Thyroid gland (tissue), 4 donors: ENCODE measurements at regions not wholly inside any gene's neighbourhood (a gene's known extent, or its start where the extent isn't known, plus 50 kb on each side); places are given as distances from the start of the nearest gene placed in this dataset. TPM values are rescaled to one million over a fixed set of nuclear protein-coding genes. Genes with fewer than 3 reads are reported as not detected.

Experiments used
- DNase-seq, 2 donors: peaks; one replicate each; pipeline ENCODE4 v3.0.0-alpha.2; 2019
- H3K27ac ChIP-seq, 3 donors: fragments of 200-600 bp; sonication (generic); 1 replicate in 2 of 3; 2 replicates in 1 of 3; pipeline ENCODE4 v1.5.1; 2016 to 2019; ENCODE audit warnings: mild to moderate bottlenecking in 1 of 3, moderate library complexity in 1 of 3
- H3K27me3 ChIP-seq: fragments of 200-600 bp; sonication (generic); one replicate; pipeline ENCODE4 v1.5.1; 2019
- H3K36me3 ChIP-seq, 2 donors: fragments of 200-600 bp; sonication (generic); one replicate each; pipeline ENCODE4 v1.5.1; 2016 to 2019
- H3K4me1 ChIP-seq, 2 donors: fragments of 200-600 bp; sonication (generic); one replicate each; pipeline ENCODE4 v1.5.1; 2017 to 2019
- H3K4me3 ChIP-seq, 3 donors: fragments of 200-600 bp; sonication (generic); replicated peaks in 1 of 3; 1 replicate in 2 of 3; 2 replicates in 1 of 3; pipeline ENCODE4 v1.5.1; 2016; ENCODE audit warnings: mild to moderate bottlenecking in 1 of 3
- H3K9me3 ChIP-seq: fragments of 200-600 bp; sonication (generic); one replicate; pipeline ENCODE4 v1.5.1; 2017
- POLR2A ChIP-seq, 2 donors: fragments of 450-650 bp; IDR thresholded peaks; one replicate each; pipeline ENCODE4 v1.6.1; 2017; ENCODE audit warnings: antibody characterized with exemption in 2 of 2, mild to moderate bottlenecking in 2 of 2, moderate library complexity in 1 of 2
- WGBS, 2 donors: methylation state at CpG; one replicate each; pipeline ENCODE4 v1.1.5; 2017; 5-methylcytosine and 5-hydroxymethylcytosine counted together
- intact Hi-C: fragments of 100-400 bp; cut with DNase I; formaldehyde crosslinking; loops from one replicate; pipeline ENCODE4 v1.15.1; 2023
- small RNA-seq: library from RNA; depleted of rRNA; stranded (forward); fragments of <200 nt; gene quantifications from one replicate; pipeline ENCODE3, GENCODE V24; 2016
- TF ChIP-seq, protein P1 (sequence below), 6 experiments: fragments of 200-600 bp in 3 of 6; fragments of 450-650 bp in 3 of 6; sonication (generic) in 3 of 6; IDR thresholded peaks; one replicate each; pipeline ENCODE4 v1.5.1; 2016 to 2019; ENCODE audit warnings: antibody characterized with exemption in 6 of 6, mild to moderate bottlenecking in 2 of 6, inconsistent platforms in 1 of 6, moderate library complexity in 1 of 6

DNA sequence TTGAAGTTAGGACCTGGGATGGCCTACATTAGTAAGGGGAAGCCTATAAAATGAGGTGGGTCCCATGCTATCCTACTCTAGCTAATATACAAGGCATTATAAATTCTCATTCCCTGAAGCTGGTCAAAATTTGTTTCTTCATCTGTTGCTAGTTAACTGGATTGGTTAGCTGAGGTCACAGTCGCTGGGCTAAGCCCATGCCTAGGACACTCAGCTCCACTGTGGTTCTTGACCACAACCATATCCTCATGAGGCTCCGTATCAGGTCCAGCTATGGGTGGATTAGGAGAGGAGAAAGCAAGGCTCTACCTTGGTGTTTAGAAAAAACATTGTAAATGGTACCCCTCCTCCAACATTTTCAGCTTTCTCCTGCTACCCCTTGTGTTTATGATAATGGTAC is 52.8 kb upstream of the RAI14 start:
- intact Hi-C loops, result no loop called here
- 95 to 96% methylated on average over 2 of the region's 2 CpGs for WGBS, 2 donors

GRCh38 chr5:34604119-34604675 is 51.9 kb upstream of the RAI14 start:
- WGBS, 2 donors, result 56 to 87% methylated on average over 1 of the region's 1 CpG
- intact Hi-C loops, result no loop called here

More for the DNA sequence above, 52.8 kb upstream of the RAI14 start:
- Histone ChIP-seq H3K36me3 (no peaks in the 10 kb centered on the region), H3K27me3 (no peaks in the 10 kb centered on the region), H3K27ac (no peak overlapping the region), H3K9me3 (no peaks in the 10 kb centered on the region), H3K4me1 (peaks cover 0 to under 1% of the 10 kb centered on the region in 2 donors), H3K4me3 (no peak overlapping the region)
- no peak for DNase-seq
- TF ChIP-seq, protein P1, sequence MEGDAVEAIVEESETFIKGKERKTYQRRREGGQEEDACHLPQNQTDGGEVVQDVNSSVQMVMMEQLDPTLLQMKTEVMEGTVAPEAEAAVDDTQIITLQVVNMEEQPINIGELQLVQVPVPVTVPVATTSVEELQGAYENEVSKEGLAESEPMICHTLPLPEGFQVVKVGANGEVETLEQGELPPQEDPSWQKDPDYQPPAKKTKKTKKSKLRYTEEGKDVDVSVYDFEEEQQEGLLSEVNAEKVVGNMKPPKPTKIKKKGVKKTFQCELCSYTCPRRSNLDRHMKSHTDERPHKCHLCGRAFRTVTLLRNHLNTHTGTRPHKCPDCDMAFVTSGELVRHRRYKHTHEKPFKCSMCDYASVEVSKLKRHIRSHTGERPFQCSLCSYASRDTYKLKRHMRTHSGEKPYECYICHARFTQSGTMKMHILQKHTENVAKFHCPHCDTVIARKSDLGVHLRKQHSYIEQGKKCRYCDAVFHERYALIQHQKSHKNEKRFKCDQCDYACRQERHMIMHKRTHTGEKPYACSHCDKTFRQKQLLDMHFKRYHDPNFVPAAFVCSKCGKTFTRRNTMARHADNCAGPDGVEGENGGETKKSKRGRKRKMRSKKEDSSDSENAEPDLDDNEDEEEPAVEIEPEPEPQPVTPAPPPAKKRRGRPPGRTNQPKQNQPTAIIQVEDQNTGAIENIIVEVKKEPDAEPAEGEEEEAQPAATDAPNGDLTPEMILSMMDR (IDR thresholded peaks at IDR 0.05), result no peak
- TF ChIP-seq POLR2A (IDR thresholded peaks at IDR 0.05), result no peak

GRCh38 chr5:34606101-34606500 is 50.0 kb upstream of the RAI14 start:
- H3K36me3 ChIP-seq, result no peaks in the 10 kb centered on the region
- no peaks in the 10 kb centered on the region for H3K27me3 ChIP-seq
- H3K4me1 ChIP-seq, result peaks cover 0 to 14% of the 10 kb centered on the region in 2 donors
- no peak overlapping the region for H3K4me3 ChIP-seq
- no peak for TF ChIP-seq POLR2A (IDR thresholded peaks at IDR 0.05)
- no peak overlapping the region for H3K27ac ChIP-seq
- intact Hi-C loops, result no loop called here
- WGBS, 2 donors, result 89% methylated on average over 4 of the region's 4 CpGs
- no peaks in the 10 kb centered on the region for H3K9me3 ChIP-seq
- no peak for DNase-seq

More at GRCh38 chr5:34604119-34604675, 51.9 kb upstream of the RAI14 start:
- no peak overlapping the region for H3K4me3 ChIP-seq
- TF ChIP-seq, protein P1 (IDR thresholded peaks at IDR 0.05), result no peak
- TF ChIP-seq POLR2A (IDR thresholded peaks at IDR 0.05), result no peak
- no peak for DNase-seq
- no peak overlapping the region for H3K27ac ChIP-seq
- H3K36me3 ChIP-seq, result no peaks in the 10 kb centered on the region
- no peaks in the 10 kb centered on the region for H3K27me3 ChIP-seq
- H3K9me3 ChIP-seq, result no peaks in the 10 kb centered on the region
- H3K4me1 ChIP-seq, result peaks cover 0 to 8% of the 10 kb centered on the region in 2 donors

Small RNAs in the stretch of these regions (small RNA-seq; reads per million reads assigned to genes)
- not detected for gene AC139792.3
